ENCODE measurements at regions not wholly inside any gene's neighbourhood (a gene's known extent, or its start where the extent isn't known, plus 50 kb on each side); places are given as distances from the start of the nearest gene placed in this dataset.

DNA sequence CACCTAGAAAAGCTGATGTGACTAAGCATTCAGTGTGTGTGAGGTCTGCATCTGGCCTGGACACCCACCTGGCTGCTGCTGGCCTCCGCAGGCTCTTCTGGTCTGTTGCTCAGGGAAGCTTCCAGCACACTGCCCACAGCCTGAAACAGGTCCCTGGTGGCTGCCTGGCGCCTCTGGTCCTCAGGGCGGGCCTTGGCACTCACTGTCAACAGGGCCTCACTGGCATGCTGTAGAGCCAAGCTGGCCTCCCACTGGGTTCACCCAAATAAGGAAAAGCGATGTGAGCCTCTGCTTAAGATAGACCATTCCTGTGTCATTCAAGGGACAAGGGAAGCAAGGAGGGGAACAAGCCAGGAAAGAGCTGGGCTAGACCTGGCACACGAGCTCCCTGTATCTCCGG lies 70.6 kb upstream of the BCO1 start:
- H3K9me2 ChIP-seq (ENCODE audit: insufficient read depth), result no peaks in the 10 kb centered on the region
- H4K20me1 ChIP-seq (replicated peaks; ENCODE audit: insufficient read depth), result no peaks in the 10 kb centered on the region
- Mint-ChIP-seq H3K4me1 (no peaks in the 10 kb centered on the region), H3K27me3 (ENCODE audit: insufficient read depth, low read depth, poor library complexity) (peaks cover 12% of the 10 kb centered on the region), H3K27ac (no peak overlapping the region), H3K9me3 (no peaks in the 10 kb centered on the region), H3K4me3 (no peak overlapping the region), H3K36me3 (ENCODE audit: low read depth) (no peaks in the 10 kb centered on the region)
- no peak for DNase-seq (ENCODE audit: low spot score)
- no peak overlapping the region for H3K4me2 ChIP-seq
- TF ChIP-seq POLR2AphosphoS5 (IDR thresholded peaks at IDR 0.05; ENCODE audit: low read depth), result no peak
- TF ChIP-seq, protein P1, sequence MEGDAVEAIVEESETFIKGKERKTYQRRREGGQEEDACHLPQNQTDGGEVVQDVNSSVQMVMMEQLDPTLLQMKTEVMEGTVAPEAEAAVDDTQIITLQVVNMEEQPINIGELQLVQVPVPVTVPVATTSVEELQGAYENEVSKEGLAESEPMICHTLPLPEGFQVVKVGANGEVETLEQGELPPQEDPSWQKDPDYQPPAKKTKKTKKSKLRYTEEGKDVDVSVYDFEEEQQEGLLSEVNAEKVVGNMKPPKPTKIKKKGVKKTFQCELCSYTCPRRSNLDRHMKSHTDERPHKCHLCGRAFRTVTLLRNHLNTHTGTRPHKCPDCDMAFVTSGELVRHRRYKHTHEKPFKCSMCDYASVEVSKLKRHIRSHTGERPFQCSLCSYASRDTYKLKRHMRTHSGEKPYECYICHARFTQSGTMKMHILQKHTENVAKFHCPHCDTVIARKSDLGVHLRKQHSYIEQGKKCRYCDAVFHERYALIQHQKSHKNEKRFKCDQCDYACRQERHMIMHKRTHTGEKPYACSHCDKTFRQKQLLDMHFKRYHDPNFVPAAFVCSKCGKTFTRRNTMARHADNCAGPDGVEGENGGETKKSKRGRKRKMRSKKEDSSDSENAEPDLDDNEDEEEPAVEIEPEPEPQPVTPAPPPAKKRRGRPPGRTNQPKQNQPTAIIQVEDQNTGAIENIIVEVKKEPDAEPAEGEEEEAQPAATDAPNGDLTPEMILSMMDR (conservative IDR thresholded peaks at IDR 0.05; ENCODE audit: low read depth in 2 of 2), result no peak
- TF ChIP-seq, protein P2, sequence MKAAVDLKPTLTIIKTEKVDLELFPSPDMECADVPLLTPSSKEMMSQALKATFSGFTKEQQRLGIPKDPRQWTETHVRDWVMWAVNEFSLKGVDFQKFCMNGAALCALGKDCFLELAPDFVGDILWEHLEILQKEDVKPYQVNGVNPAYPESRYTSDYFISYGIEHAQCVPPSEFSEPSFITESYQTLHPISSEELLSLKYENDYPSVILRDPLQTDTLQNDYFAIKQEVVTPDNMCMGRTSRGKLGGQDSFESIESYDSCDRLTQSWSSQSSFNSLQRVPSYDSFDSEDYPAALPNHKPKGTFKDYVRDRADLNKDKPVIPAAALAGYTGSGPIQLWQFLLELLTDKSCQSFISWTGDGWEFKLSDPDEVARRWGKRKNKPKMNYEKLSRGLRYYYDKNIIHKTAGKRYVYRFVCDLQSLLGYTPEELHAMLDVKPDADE (IDR thresholded peaks at IDR 0.05), result no peak
- no peak for TF ChIP-seq ZNF331 (CRISPR knock-in tag; IDR thresholded peaks at IDR 0.05; ENCODE audit: low read depth)
- TF ChIP-seq JUNB (IDR thresholded peaks at IDR 0.05; ENCODE audit: unreplicated experiment), result no peak
- TF ChIP-seq EZH2 (IDR thresholded peaks at IDR 0.05; ENCODE audit: low read depth, unreplicated experiment), result no peak
- TF ChIP-seq ZNF114 (CRISPR knock-in tag; IDR thresholded peaks at IDR 0.05), result no peak
- no peak for TF ChIP-seq NANOG (IDR thresholded peaks at IDR 0.05; ENCODE audit: borderline replicate concordance)
- TF ChIP-seq, protein P3, sequence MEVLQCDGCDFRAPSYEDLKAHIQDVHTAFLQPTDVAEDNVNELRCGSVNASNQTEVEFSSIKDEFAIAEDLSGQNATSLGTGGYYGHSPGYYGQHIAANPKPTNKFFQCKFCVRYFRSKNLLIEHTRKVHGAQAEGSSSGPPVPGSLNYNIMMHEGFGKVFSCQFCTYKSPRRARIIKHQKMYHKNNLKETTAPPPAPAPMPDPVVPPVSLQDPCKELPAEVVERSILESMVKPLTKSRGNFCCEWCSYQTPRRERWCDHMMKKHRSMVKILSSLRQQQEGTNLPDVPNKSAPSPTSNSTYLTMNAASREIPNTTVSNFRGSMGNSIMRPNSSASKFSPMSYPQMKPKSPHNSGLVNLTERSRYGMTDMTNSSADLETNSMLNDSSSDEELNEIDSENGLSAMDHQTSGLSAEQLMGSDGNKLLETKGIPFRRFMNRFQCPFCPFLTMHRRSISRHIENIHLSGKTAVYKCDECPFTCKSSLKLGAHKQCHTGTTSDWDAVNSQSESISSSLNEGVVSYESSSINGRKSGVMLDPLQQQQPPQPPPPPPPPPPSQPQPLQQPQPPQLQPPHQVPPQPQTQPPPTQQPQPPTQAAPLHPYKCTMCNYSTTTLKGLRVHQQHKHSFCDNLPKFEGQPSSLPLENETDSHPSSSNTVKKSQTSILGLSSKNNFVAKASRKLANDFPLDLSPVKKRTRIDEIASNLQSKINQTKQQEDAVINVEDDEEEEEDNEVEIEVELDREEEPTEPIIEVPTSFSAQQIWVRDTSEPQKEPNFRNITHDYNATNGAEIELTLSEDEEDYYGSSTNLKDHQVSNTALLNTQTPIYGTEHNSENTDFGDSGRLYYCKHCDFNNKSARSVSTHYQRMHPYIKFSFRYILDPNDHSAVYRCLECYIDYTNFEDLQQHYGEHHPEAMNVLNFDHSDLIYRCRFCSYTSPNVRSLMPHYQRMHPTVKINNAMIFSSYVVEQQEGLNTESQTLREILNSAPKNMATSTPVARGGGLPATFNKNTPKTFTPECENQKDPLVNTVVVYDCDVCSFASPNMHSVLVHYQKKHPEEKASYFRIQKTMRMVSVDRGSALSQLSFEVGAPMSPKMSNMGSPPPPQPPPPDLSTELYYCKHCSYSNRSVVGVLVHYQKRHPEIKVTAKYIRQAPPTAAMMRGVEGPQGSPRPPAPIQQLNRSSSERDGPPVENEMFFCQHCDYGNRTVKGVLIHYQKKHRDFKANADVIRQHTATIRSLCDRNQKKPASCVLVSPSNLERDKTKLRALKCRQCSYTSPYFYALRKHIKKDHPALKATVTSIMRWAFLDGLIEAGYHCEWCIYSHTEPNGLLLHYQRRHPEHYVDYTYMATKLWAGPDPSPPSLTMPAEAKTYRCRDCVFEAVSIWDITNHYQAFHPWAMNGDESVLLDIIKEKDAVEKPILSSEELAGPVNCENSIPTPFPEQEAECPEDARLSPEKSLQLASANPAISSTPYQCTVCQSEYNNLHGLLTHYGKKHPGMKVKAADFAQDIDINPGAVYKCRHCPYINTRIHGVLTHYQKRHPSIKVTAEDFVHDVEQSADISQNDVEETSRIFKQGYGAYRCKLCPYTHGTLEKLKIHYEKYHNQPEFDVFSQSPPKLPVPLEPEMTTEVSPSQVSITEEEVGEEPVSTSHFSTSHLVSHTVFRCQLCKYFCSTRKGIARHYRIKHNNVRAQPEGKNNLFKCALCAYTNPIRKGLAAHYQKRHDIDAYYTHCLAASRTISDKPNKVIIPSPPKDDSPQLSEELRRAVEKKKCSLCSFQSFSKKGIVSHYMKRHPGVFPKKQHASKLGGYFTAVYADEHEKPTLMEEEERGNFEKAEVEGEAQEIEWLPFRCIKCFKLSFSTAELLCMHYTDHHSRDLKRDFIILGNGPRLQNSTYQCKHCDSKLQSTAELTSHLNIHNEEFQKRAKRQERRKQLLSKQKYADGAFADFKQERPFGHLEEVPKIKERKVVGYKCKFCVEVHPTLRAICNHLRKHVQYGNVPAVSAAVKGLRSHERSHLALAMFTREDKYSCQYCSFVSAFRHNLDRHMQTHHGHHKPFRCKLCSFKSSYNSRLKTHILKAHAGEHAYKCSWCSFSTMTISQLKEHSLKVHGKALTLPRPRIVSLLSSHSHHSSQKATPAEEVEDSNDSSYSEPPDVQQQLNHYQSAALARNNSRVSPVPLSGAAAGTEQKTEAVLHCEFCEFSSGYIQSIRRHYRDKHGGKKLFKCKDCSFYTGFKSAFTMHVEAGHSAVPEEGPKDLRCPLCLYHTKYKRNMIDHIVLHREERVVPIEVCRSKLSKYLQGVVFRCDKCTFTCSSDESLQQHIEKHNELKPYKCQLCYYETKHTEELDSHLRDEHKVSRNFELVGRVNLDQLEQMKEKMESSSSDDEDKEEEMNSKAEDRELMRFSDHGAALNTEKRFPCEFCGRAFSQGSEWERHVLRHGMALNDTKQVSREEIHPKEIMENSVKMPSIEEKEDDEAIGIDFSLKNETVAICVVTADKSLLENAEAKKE (CRISPR knock-in tag; IDR thresholded peaks at IDR 0.05), result no peak
- no peak for TF ChIP-seq CREB1 (CRISPR knock-in tag; IDR thresholded peaks at IDR 0.05; ENCODE audit: low read depth)
- TF ChIP-seq, protein P4, sequence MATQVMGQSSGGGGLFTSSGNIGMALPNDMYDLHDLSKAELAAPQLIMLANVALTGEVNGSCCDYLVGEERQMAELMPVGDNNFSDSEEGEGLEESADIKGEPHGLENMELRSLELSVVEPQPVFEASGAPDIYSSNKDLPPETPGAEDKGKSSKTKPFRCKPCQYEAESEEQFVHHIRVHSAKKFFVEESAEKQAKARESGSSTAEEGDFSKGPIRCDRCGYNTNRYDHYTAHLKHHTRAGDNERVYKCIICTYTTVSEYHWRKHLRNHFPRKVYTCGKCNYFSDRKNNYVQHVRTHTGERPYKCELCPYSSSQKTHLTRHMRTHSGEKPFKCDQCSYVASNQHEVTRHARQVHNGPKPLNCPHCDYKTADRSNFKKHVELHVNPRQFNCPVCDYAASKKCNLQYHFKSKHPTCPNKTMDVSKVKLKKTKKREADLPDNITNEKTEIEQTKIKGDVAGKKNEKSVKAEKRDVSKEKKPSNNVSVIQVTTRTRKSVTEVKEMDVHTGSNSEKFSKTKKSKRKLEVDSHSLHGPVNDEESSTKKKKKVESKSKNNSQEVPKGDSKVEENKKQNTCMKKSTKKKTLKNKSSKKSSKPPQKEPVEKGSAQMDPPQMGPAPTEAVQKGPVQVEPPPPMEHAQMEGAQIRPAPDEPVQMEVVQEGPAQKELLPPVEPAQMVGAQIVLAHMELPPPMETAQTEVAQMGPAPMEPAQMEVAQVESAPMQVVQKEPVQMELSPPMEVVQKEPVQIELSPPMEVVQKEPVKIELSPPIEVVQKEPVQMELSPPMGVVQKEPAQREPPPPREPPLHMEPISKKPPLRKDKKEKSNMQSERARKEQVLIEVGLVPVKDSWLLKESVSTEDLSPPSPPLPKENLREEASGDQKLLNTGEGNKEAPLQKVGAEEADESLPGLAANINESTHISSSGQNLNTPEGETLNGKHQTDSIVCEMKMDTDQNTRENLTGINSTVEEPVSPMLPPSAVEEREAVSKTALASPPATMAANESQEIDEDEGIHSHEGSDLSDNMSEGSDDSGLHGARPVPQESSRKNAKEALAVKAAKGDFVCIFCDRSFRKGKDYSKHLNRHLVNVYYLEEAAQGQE (IDR thresholded peaks at IDR 0.05; ENCODE audit: unreplicated experiment), result no peak
- no peak for TF ChIP-seq STAT1 (IDR thresholded peaks at IDR 0.05; ENCODE audit: unreplicated experiment)
- no peak for TF ChIP-seq EZH2phosphoT487 (IDR thresholded peaks at IDR 0.05; ENCODE audit: unreplicated experiment)
- no peak overlapping the region for H2AFZ ChIP-seq
- H3K4me1 ChIP-seq (ENCODE audit: insufficient read depth), result no peaks in the 10 kb centered on the region
- H3K36me3 ChIP-seq (ENCODE audit: insufficient read depth), result no peaks in the 10 kb centered on the region
- no peak overlapping the region for H3K27ac ChIP-seq (ENCODE audit: low read depth)
- H3K27me3 ChIP-seq (ENCODE audit: insufficient read depth), result no peaks in the 10 kb centered on the region
- ATAC-seq, result no peak
- no peaks in the 10 kb centered on the region for H3K79me2 ChIP-seq (replicated peaks; ENCODE audit: insufficient read depth)
- no peaks in the 10 kb centered on the region for H3F3A ChIP-seq (replicated peaks; ENCODE audit: low read depth)
- no peak overlapping the region for H3K4me3 ChIP-seq
